ENCODE measurements at regions not wholly inside any gene's neighbourhood (a gene's known extent, or its start where the extent isn't known, plus 50 kb on each side); places are given as distances from the start of the nearest gene placed in this dataset.

- H3K27ac ChIP-seq (ENCODE audit: low read depth, low read length): no peak overlapping the region
Measured at GRCh38 chr7:47710201-47710935, 128.5 kb upstream of the TNS3 start.

GRCh38 chr7:47709451-47709850 is 127.5 kb upstream of the TNS3 start:
- H3K4me3 ChIP-seq (ENCODE audit: low read depth in 1 of 2, low read length in 2 of 2): no peak overlapping the region
- no peaks in the 10 kb centered on the region for H3K36me3 ChIP-seq (ENCODE audit: insufficient read depth, low read length)
- H3K4me1 ChIP-seq (ENCODE audit: insufficient read depth, low read length): peaks cover 16% of the 10 kb centered on the region
- H3K9me3 ChIP-seq (ENCODE audit: low read length): no peaks in the 10 kb centered on the region
- no peak overlapping the region for H3K27ac ChIP-seq (ENCODE audit: low read depth, low read length)
- H3K9ac ChIP-seq (ENCODE audit: low read length): no peak overlapping the region
- no peaks in the 10 kb centered on the region for H3K27me3 ChIP-seq (ENCODE audit: control insufficient read depth in 1 of 2, insufficient read depth in 2 of 2, low read length in 2 of 2)

More at GRCh38 chr7:47710201-47710935, 128.5 kb upstream of the TNS3 start:
- Histone ChIP-seq H3K4me3 (ENCODE audit: low read depth in 1 of 2, low read length in 2 of 2) (no peak overlapping the region), H3K9ac (ENCODE audit: low read length) (no peak overlapping the region), H3K9me3 (ENCODE audit: low read length) (no peaks in the 10 kb centered on the region), H3K4me1 (ENCODE audit: insufficient read depth, low read length) (peaks cover 16% of the 10 kb centered on the region), H3K27me3 (ENCODE audit: control insufficient read depth in 1 of 2, insufficient read depth in 2 of 2, low read length in 2 of 2) (no peaks in the 10 kb centered on the region), H3K36me3 (ENCODE audit: insufficient read depth, low read length) (no peaks in the 10 kb centered on the region)

GRCh38 chr7:47709051-47709450 is 127.1 kb upstream of the TNS3 start:
- H3K4me3 ChIP-seq (ENCODE audit: low read depth in 1 of 2, low read length in 2 of 2): no peak overlapping the region
- peaks cover 16% of the 10 kb centered on the region for H3K4me1 ChIP-seq (ENCODE audit: insufficient read depth, low read length)
- H3K27me3 ChIP-seq (ENCODE audit: control insufficient read depth in 1 of 2, insufficient read depth in 2 of 2, low read length in 2 of 2): no peaks in the 10 kb centered on the region
- H3K9ac ChIP-seq (ENCODE audit: low read length): no peak overlapping the region
- H3K9me3 ChIP-seq (ENCODE audit: low read length): no peaks in the 10 kb centered on the region
- no peaks in the 10 kb centered on the region for H3K36me3 ChIP-seq (ENCODE audit: insufficient read depth, low read length)
- H3K27ac ChIP-seq (ENCODE audit: low read depth, low read length): no peak overlapping the region

- Histone ChIP-seq H3K9me3 (ENCODE audit: low read length) (no peaks in the 10 kb centered on the region), H3K4me1 (ENCODE audit: insufficient read depth, low read length) (peaks cover 16% of the 10 kb centered on the region), H3K27ac (ENCODE audit: low read depth, low read length) (no peak overlapping the region), H3K36me3 (ENCODE audit: insufficient read depth, low read length) (no peaks in the 10 kb centered on the region), H3K4me3 (ENCODE audit: low read depth in 1 of 2, low read length in 2 of 2) (no peak overlapping the region), H3K9ac (ENCODE audit: low read length) (no peak overlapping the region), H3K27me3 (ENCODE audit: control insufficient read depth in 1 of 2, insufficient read depth in 2 of 2, low read length in 2 of 2) (no peaks in the 10 kb centered on the region)
Measured at GRCh38 chr7:47707583-47707982, 125.7 kb upstream of the TNS3 start.

GRCh38 chr7:47704936-47705335 is 123.0 kb upstream of the TNS3 start:
- no peak overlapping the region for H3K27ac ChIP-seq (ENCODE audit: low read depth, low read length)
- no peak overlapping the region for H3K4me3 ChIP-seq (ENCODE audit: low read depth in 1 of 2, low read length in 2 of 2)
- H3K4me1 ChIP-seq (ENCODE audit: insufficient read depth, low read length): peaks cover 6% of the 10 kb centered on the region
- H3K9me3 ChIP-seq (ENCODE audit: low read length): no peaks in the 10 kb centered on the region
- H3K9ac ChIP-seq (ENCODE audit: low read length): no peak overlapping the region
- no peaks in the 10 kb centered on the region for H3K36me3 ChIP-seq (ENCODE audit: insufficient read depth, low read length)
- no peaks in the 10 kb centered on the region for H3K27me3 ChIP-seq (ENCODE audit: control insufficient read depth in 1 of 2, insufficient read depth in 2 of 2, low read length in 2 of 2)

GRCh38 chr7:47702080-47702479 is 120.2 kb upstream of the TNS3 start:
- Histone ChIP-seq H3K27me3 (ENCODE audit: control insufficient read depth in 1 of 2, insufficient read depth in 2 of 2, low read length in 2 of 2) (no peaks in the 10 kb centered on the region), H3K9me3 (ENCODE audit: low read length) (no peaks in the 10 kb centered on the region), H3K4me1 (ENCODE audit: insufficient read depth, low read length) (no peaks in the 10 kb centered on the region), H3K27ac (ENCODE audit: low read depth, low read length) (no peak overlapping the region), H3K4me3 (ENCODE audit: low read depth in 1 of 2, low read length in 2 of 2) (no peak overlapping the region), H3K9ac (ENCODE audit: low read length) (no peak overlapping the region), H3K36me3 (ENCODE audit: insufficient read depth, low read length) (no peaks in the 10 kb centered on the region)

GRCh38 chr7:47698386-47698785 is 116.5 kb upstream of the TNS3 start:
- no peaks in the 10 kb centered on the region for H3K4me1 ChIP-seq (ENCODE audit: insufficient read depth, low read length)
- H3K36me3 ChIP-seq (ENCODE audit: insufficient read depth, low read length): no peaks in the 10 kb centered on the region
- no peaks in the 10 kb centered on the region for H3K9me3 ChIP-seq (ENCODE audit: low read length)
- H3K27me3 ChIP-seq (ENCODE audit: control insufficient read depth in 1 of 2, insufficient read depth in 2 of 2, low read length in 2 of 2): no peaks in the 10 kb centered on the region
- no peak overlapping the region for H3K9ac ChIP-seq (ENCODE audit: low read length)
- no peak overlapping the region for H3K4me3 ChIP-seq (ENCODE audit: low read depth in 1 of 2, low read length in 2 of 2)
- no peak overlapping the region for H3K27ac ChIP-seq (ENCODE audit: low read depth, low read length)

GRCh38 chr7:47697543-47697942 is 115.6 kb upstream of the TNS3 start:
- Histone ChIP-seq H3K27ac (ENCODE audit: low read depth, low read length) (no peak overlapping the region), H3K27me3 (ENCODE audit: control insufficient read depth in 1 of 2, insufficient read depth in 2 of 2, low read length in 2 of 2) (no peaks in the 10 kb centered on the region), H3K36me3 (ENCODE audit: insufficient read depth, low read length) (no peaks in the 10 kb centered on the region), H3K4me3 (ENCODE audit: low read depth in 1 of 2, low read length in 2 of 2) (no peak overlapping the region), H3K9me3 (ENCODE audit: low read length) (no peaks in the 10 kb centered on the region), H3K4me1 (ENCODE audit: insufficient read depth, low read length) (no peaks in the 10 kb centered on the region), H3K9ac (ENCODE audit: low read length) (no peak overlapping the region)

- no peaks in the 10 kb centered on the region for H3K27me3 ChIP-seq (ENCODE audit: control insufficient read depth in 1 of 2, insufficient read depth in 2 of 2, low read length in 2 of 2)
- no peak overlapping the region for H3K9ac ChIP-seq (ENCODE audit: low read length)
- no peaks in the 10 kb centered on the region for H3K9me3 ChIP-seq (ENCODE audit: low read length)
- H3K27ac ChIP-seq (ENCODE audit: low read depth, low read length): no peak overlapping the region
- no peaks in the 10 kb centered on the region for H3K4me1 ChIP-seq (ENCODE audit: insufficient read depth, low read length)
- no peaks in the 10 kb centered on the region for H3K36me3 ChIP-seq (ENCODE audit: insufficient read depth, low read length)
- H3K4me3 ChIP-seq (ENCODE audit: low read depth in 1 of 2, low read length in 2 of 2): no peak overlapping the region
Measured at GRCh38 chr7:47696152-47696710, 114.3 kb upstream of the TNS3 start.

- no peak overlapping the region for H3K27ac ChIP-seq (ENCODE audit: low read depth, low read length)
- H3K27me3 ChIP-seq (ENCODE audit: control insufficient read depth in 1 of 2, insufficient read depth in 2 of 2, low read length in 2 of 2): no peaks in the 10 kb centered on the region
- H3K4me3 ChIP-seq (ENCODE audit: low read depth in 1 of 2, low read length in 2 of 2): no peak overlapping the region
- H3K9ac ChIP-seq (ENCODE audit: low read length): no peak overlapping the region
- no peaks in the 10 kb centered on the region for H3K4me1 ChIP-seq (ENCODE audit: insufficient read depth, low read length)
- H3K9me3 ChIP-seq (ENCODE audit: low read length): no peaks in the 10 kb centered on the region
- H3K36me3 ChIP-seq (ENCODE audit: insufficient read depth, low read length): no peaks in the 10 kb centered on the region
Measured at GRCh38 chr7:47693216-47693615, 111.3 kb upstream of the TNS3 start.

GRCh38 chr7:47691988-47692387 is 110.1 kb upstream of the TNS3 start:
- H3K4me1 ChIP-seq (ENCODE audit: insufficient read depth, low read length): no peaks in the 10 kb centered on the region
- no peaks in the 10 kb centered on the region for H3K9me3 ChIP-seq (ENCODE audit: low read length)
- no peak overlapping the region for H3K4me3 ChIP-seq (ENCODE audit: low read depth in 1 of 2, low read length in 2 of 2)
- no peaks in the 10 kb centered on the region for H3K36me3 ChIP-seq (ENCODE audit: insufficient read depth, low read length)
- no peak overlapping the region for H3K9ac ChIP-seq (ENCODE audit: low read length)
- no peaks in the 10 kb centered on the region for H3K27me3 ChIP-seq (ENCODE audit: control insufficient read depth in 1 of 2, insufficient read depth in 2 of 2, low read length in 2 of 2)
- H3K27ac ChIP-seq (ENCODE audit: low read depth, low read length): no peak overlapping the region
